ENCODE measurements at regions not wholly inside any gene's neighbourhood (a gene's known extent, or its start where the extent isn't known, plus 50 kb on each side); places are given as distances from the start of the nearest gene placed in this dataset.

GRCh38 chr1:22288593-22289241, 145.8 kb upstream of the WNT4 start:
- no peak for DNase-seq

DNA sequence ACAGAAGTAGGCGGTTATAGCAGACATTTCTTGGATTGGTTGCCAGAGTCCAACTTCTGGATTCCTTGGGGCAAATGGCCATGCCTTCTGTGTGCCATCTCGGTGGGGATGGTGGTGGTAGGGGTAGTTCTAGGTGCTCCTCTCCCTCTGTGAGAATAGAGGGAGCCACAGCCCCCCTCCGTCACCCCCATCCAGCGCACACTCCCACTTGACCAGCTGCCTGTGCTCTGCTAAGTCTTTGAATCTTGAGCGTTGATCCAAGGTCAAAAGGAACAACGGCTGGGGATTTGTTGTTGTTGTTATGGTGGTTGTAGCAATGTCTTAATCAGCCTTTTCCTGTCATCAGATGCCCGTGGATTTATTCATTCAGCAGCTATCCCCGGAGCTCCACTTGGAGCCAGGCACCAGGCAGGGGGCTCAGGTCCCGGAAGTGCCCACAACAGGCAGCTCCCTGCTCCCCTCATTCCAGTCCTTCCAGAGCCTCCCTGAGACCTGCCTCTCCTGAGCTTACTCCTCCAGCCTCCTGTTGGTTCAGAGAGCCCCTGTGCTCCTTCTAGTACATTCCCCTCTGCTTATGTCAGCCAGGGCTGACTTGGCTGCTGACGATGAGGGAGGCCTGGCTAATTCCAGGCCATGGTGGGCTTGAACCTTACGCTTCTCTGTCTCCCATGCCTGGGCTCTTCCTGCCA, 146.6 kb upstream of the WNT4 start:
- no peak for DNase-seq

DNA sequence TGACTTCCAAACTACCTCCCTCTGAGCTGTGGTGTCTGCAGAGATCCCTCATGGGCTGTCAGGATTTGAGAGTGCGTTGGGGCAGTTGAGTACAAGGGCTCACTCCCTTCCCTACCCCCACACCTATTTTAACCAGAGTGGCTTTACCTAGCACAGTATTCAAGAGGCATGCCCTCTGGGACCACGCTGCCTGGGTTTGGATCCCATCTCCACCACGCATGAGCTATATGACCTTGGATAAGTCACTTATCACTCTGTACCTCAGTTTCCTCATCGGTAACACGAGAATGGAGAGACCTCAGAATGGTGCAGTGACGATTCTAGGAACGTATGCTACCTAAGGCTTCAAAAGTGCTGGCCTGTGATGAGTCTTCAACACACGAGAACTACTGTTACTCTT, 147.3 kb upstream of the WNT4 start:
- no peak for DNase-seq

- DNase-seq, result no peak
Observed at GRCh38 chr1:22290611-22291010, 147.7 kb upstream of the WNT4 start.

DNA sequence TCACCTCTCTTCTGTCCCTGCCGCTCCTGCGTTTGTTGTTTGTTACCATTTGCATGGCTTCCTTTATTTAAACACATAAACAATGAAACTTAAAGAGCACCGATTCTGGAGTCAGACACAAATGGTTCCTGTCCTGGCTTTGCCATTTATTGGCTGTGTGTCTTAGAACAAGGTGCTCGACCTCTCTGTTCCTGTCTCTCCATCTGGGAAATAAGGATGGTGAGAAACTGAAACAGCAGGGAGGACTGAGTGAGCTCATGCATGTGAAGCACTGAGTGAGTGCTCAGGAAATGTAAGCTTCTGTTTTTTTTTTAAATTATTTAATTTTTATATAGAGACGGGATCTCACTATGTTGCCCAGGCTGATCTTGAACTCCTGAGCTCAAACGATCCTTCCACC, 148.2 kb upstream of the WNT4 start:
- no peak for DNase-seq

GRCh38 chr1:22291494-22291893, 148.6 kb upstream of the WNT4 start:
- DNase-seq, result no peak

DNA sequence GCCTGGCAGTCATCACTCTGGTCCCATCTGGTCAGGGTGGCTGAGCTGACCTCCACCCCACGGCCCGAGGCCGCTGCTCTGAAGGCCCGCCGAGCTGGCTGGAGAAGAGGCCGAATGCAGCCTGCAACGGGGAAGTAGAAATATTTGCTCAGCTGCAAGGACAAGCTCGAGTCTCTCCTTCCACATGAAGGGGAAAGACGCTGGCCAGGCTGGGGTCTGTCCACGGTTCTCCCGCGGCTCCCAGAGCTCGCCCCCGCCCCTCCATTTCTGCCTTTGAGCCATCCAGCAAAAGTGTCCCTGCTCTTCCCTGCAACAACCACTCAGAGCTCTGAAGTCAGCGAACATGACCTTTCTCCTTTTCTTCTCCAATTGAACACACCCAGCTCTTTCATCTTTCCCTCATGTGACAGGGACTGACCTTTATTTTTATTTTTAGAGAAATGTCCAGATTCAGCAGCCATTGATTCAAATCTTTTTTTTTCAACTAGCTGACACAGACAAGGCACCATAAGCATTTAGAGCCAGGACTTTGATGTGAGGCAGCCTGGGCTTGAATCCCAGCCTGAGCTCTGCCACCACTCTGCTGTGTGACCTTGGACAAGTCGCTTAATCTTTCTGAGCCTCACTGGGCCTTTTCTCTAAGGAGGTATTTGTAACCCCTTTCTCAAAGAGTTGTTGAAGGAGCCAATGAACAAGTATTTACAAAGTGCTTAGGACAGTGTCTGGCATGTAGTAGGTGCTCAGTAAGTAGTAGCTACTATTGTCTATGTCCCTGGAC, 149.3 kb upstream of the WNT4 start:
- DNase-seq, result no peak

GRCh38 chr1:22295396-22295795, 152.5 kb upstream of the WNT4 start:
- no peak for DNase-seq

DNA sequence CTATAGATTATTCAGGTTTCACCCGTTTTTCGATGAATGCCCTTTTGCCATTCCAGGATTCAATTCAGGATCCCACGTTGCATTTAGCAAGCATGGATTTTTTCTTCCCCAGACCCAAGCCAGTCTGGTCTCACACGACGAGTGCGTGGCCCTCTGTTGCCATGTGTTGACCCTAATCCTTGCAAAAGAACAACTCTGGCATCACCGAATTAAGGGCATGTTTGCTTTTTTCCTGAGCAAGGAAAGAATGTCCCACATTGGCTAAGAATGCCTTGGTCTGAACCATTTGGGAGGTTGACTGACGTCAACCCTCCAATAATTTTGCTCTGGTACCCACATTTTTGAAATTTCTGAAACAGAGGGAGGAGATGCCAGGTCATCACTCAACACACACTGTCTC, 153.0 kb upstream of the WNT4 start:
- no peak for DNase-seq

- no peak for DNase-seq
Observed at GRCh38 chr1:22296701-22297591, 154.0 kb upstream of the WNT4 start.

DNA sequence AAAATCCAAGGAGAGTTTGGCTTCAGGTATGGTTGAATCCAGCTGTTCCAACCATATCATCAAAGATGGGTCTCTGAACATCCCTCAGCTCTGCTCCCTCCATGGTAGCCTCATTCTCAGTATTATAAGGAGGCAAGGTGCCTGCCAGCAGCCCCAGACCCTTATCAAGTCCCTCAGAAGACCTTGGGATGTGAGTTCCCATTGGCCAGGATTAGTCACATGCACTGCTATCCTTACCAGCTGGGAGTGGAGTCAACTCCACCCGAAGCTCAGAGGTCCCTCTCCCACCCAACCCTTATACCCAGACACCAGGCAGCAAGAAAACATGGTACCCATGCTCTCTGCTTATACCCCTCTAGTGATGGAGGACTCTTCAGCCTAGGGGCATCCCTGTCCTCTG, 153.7 kb upstream of the ZBTB40 start:
- DNase-seq, result no peak

GRCh38 chr1:22303816-22304215, 147.8 kb upstream of the ZBTB40 start:
- DNase-seq, result no peak

- DNase-seq, result no peak
Observed at GRCh38 chr1:22309572-22309971, 142.1 kb upstream of the ZBTB40 start.

DNA sequence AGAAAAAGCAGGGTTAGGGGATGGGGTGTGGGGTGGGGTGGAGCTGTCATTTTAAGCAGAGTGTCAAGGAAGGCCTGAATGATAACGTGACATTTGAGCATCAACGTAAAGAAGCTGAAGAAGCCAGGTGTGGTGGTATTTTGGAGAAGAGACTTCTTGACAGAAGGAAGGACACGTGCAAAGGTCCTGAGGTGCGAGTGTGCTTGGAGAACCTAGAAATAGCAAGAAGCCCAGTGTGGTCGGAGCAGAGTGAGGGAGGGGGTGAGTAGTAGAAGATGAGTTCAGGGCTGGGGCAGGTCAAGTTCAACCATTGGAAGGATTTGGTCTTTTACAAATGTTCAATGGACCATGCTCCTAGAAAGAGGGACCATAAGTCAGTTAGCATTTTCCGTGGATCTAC, 140.2 kb upstream of the ZBTB40 start:
- DNase-seq, result no peak

DNA sequence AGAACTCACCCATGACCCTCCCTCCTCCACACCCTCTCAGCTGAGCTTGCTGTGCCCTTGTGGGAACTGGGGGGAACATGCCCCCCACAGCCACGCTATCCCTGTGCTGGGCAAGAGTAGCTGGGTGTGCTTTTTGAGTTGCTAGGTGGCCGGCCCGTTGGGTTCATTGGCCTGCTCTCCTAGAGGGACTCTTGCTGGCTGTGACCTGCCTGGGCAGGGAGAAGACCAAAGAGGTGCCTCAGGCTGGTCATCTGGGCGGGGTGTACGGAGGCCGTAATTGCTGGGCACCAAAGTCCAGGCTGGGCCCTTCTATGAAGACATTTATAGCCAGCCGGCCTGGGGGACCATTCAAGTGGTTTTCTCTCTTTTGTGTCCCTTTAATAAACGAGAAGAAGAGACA, 138.3 kb upstream of the ZBTB40 start:
- DNase-seq, result no peak

GRCh38 chr1:22314706-22315105, 136.9 kb upstream of the ZBTB40 start:
- DNase-seq, result no peak

- DNase-seq, result no peak
Observed at GRCh38 chr1:22315315-22316078, 136.2 kb upstream of the ZBTB40 start.

DNA sequence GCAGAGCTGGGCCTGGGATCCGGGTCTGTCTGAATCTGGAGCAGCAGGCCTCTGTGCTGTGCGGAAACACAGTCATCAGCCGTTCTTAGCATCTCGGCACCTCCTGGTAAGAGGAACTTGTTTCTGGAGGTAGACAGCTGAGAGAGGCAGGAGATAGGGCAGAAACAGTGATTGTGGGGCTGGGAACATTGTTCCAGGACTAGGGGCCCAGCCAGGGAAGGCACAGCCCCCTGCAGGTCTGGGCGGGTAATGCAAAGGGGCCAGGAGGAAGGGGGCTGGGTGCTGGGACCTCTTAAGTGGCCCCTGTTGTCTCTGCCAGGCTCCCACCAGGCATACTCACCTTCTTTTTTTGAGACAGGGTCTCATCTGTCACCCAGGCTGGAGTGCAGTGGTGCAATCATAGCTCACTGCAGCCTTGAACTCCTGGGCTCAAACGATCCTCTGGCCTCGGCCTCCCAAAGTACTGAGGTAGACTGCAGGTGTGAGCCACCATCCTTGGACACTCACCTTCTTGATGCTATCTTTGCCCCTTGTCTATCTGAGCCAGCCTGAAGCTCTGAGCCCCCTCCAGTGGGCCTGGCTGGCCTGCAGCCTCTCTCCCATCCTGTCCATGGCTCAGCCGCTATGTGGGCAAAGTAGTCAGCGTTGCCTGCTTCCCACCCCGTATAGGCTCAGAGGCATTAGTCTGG, 134.3 kb upstream of the ZBTB40 start:
- DNase-seq, result no peak

DNA sequence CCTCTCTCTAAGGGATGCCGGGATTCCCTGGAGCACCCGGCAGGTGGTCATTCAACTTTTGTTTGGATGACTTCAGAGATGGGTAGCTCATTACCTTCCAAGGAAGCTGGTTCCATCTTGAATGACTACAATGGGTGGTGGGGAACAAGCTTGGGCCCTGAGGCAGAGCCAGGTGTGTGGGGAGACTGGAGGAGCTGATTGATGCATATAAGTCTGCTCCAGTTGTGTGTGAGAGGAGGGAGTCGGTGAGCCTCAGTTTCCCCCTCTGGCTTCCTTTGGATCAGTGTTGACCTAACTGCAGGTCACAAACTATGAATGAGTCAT, 133.8 kb upstream of the ZBTB40 start:
- no peak for DNase-seq

GRCh38 chr1:22318279-22318981, 133.2 kb upstream of the ZBTB40 start:
- no peak for DNase-seq

GRCh38 chr1:22319608-22320007, 132.0 kb upstream of the ZBTB40 start:
- DNase-seq, result no peak

Measured in bone marrow (tissue), 2 donors.